Muscle layer of duodenum (tissue), 2 donors: ENCODE measurements at regions not wholly inside any gene's neighbourhood (a gene's known extent, or its start where the extent isn't known, plus 50 kb on each side); places are given as distances from the start of the nearest gene placed in this dataset.

Experiments used
- H3K27ac ChIP-seq: one replicate; pipeline ENCODE4 v1.7.0; 2013; ENCODE audit warnings: mild to moderate bottlenecking, low read length
- H3K27me3 ChIP-seq: one replicate; pipeline ENCODE4 v1.7.0; 2013; ENCODE audit warnings: low read depth, mild to moderate bottlenecking, control low read depth, low read length
- H3K36me3 ChIP-seq, 2 donors: one replicate each; pipeline ENCODE4 v1.7.0; 2013; ENCODE audit warnings: low read length in 2 of 2, control low read depth in 1 of 2, mild to moderate bottlenecking in 1 of 2; ENCODE audit not compliant: insufficient read depth in 2 of 2, control insufficient read depth in 1 of 2
- H3K4me1 ChIP-seq, 2 donors: one replicate each; pipeline ENCODE4 v1.7.0; 2013; ENCODE audit warnings: low read length in 2 of 2, mild to moderate bottlenecking in 2 of 2, control low read depth in 1 of 2, moderate library complexity in 1 of 2; ENCODE audit not compliant: insufficient read depth in 2 of 2, control insufficient read depth in 1 of 2
- H3K4me3 ChIP-seq, 2 donors: one replicate each; pipeline ENCODE4 v1.7.0; 2013; ENCODE audit warnings: low read length in 2 of 2, low read depth in 1 of 2, mild to moderate bottlenecking in 1 of 2
- H3K9me3 ChIP-seq, 2 donors: one replicate each; pipeline ENCODE4 v1.7.0; 2013; ENCODE audit warnings: low read length in 2 of 2, control low read depth in 1 of 2, mild to moderate bottlenecking in 1 of 2; ENCODE audit not compliant: control insufficient read depth in 1 of 2
- donor health status: healthy.

- H3K4me3 ChIP-seq, result no peak overlapping the region
- no peaks in the 10 kb centered on the region for H3K36me3 ChIP-seq
- no peak overlapping the region for H3K27ac ChIP-seq
- H3K4me1 ChIP-seq, result no peaks in the 10 kb centered on the region
- H3K27me3 ChIP-seq, result no peaks in the 10 kb centered on the region
- H3K9me3 ChIP-seq, result no peaks in the 10 kb centered on the region
Observed at GRCh38 chr14:62098357-62098756, 336.1 kb downstream of the SNAPC1 start.

DNA sequence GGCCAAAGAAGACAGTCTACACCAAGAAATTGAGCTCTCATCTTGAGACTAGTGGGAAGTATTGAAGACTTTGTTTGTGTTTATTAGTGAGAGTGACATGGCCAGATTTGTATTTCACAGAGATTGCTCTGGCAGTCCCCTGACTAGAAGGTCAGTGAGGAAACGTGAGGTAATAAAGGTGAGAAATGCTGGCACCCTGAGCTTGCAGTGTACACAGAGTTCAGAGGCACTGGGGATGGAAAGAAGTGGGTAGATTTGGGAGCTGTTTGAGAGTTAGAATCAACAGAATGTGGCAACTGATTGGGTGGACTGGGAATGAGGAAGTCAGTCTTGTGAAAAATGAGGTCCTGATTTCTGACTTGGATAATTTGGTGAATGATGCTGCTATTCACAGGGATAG lies 336.9 kb downstream of the SNAPC1 start:
- Histone ChIP-seq H3K4me3 (no peak overlapping the region), H3K36me3 (no peaks in the 10 kb centered on the region), H3K27ac (no peak overlapping the region), H3K9me3 (no peaks in the 10 kb centered on the region), H3K27me3 (no peaks in the 10 kb centered on the region), H3K4me1 (no peaks in the 10 kb centered on the region)

DNA sequence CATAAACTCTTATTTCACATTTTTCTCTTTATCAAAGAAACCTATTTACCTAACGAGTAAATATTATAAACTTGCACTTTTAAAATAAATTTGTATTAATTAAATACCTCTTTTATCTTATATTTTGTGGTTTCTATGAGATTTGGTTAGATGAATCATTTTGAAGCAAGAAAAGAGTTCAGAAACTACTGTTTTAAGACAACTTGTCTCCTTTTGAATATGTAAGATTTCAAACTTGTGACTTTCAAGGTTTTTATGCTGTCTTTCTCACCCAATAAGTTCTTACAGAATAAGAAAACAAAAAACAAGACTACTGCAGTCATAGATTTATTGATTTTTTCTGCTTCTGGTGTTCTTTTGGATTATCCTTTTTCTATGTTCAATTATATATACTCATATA lies 339.0 kb downstream of the SNAPC1 start:
- no peaks in the 10 kb centered on the region for H3K9me3 ChIP-seq
- H3K27ac ChIP-seq, result no peak overlapping the region
- no peaks in the 10 kb centered on the region for H3K36me3 ChIP-seq
- H3K27me3 ChIP-seq, result no peaks in the 10 kb centered on the region
- no peak overlapping the region for H3K4me3 ChIP-seq
- no peaks in the 10 kb centered on the region for H3K4me1 ChIP-seq

GRCh38 chr14:62101673-62102348 lies 339.6 kb downstream of the SNAPC1 start:
- H3K36me3 ChIP-seq, result no peaks in the 10 kb centered on the region
- H3K4me3 ChIP-seq, result no peak overlapping the region
- H3K4me1 ChIP-seq, result no peaks in the 10 kb centered on the region
- no peaks in the 10 kb centered on the region for H3K9me3 ChIP-seq
- H3K27ac ChIP-seq, result no peak overlapping the region
- no peaks in the 10 kb centered on the region for H3K27me3 ChIP-seq

GRCh38 chr14:62102349-62102725 lies 340.1 kb downstream of the SNAPC1 start:
- Histone ChIP-seq H3K4me3 (no peak overlapping the region), H3K4me1 (no peaks in the 10 kb centered on the region), H3K27ac (no peak overlapping the region), H3K9me3 (no peaks in the 10 kb centered on the region), H3K36me3 (no peaks in the 10 kb centered on the region), H3K27me3 (no peaks in the 10 kb centered on the region)

GRCh38 chr14:62103464-62103863 lies 341.2 kb downstream of the SNAPC1 start:
- H3K4me1 ChIP-seq, result no peaks in the 10 kb centered on the region
- no peaks in the 10 kb centered on the region for H3K27me3 ChIP-seq
- H3K9me3 ChIP-seq, result no peaks in the 10 kb centered on the region
- no peak overlapping the region for H3K27ac ChIP-seq
- H3K4me3 ChIP-seq, result no peak overlapping the region
- H3K36me3 ChIP-seq, result no peaks in the 10 kb centered on the region

DNA sequence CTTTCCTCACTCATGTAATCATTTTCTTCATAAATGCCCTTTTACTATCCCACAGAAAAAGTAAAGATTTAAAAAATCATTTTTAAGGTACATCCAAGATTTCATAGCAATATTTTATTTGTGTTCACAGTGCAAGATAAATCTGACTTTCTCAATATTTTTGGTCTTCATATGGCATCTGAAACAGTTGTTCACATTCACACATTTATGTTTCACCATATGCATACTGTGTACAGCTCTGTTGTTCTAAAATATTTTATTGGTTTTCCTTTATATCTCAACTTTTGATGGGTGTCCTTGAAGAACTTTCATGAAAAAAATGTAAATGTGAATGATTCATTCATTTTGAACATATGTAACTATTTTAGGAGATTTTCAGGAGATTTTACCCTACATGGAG lies 348.7 kb downstream of the SNAPC1 start:
- Histone ChIP-seq H3K27me3 (no peaks in the 10 kb centered on the region), H3K4me1 (no peaks in the 10 kb centered on the region), H3K27ac (no peak overlapping the region), H3K36me3 (no peaks in the 10 kb centered on the region), H3K4me3 (no peak overlapping the region), H3K9me3 (no peaks in the 10 kb centered on the region)

GRCh38 chr14:62117010-62117750 lies 355.0 kb downstream of the SNAPC1 start:
- Histone ChIP-seq H3K4me3 (peak overlapping the region; percentile 30 to 56), H3K36me3 (no peaks in the 10 kb centered on the region), H3K9me3 (no peaks in the 10 kb centered on the region), H3K27me3 (peaks cover 9% of the 10 kb centered on the region), H3K27ac (no peak overlapping the region), H3K4me1 (peaks cover 0 to 14% of the 10 kb centered on the region in 2 donors)

- peaks cover 9% of the 10 kb centered on the region for H3K27me3 ChIP-seq
- peaks cover 0 to 14% of the 10 kb centered on the region in 2 donors for H3K4me1 ChIP-seq
- H3K4me3 ChIP-seq, result peak overlapping the region; percentile 30 to 56
- H3K27ac ChIP-seq, result no peak overlapping the region
- no peaks in the 10 kb centered on the region for H3K36me3 ChIP-seq
- no peaks in the 10 kb centered on the region for H3K9me3 ChIP-seq
Observed at GRCh38 chr14:62117751-62118105, 355.5 kb downstream of the SNAPC1 start.

GRCh38 chr14:62118461-62118860 lies 356.2 kb downstream of the SNAPC1 start:
- peaks cover 9% of the 10 kb centered on the region for H3K27me3 ChIP-seq
- no peaks in the 10 kb centered on the region for H3K9me3 ChIP-seq
- H3K36me3 ChIP-seq, result no peaks in the 10 kb centered on the region
- H3K4me1 ChIP-seq, result peaks cover 0 to 14% of the 10 kb centered on the region in 2 donors
- H3K27ac ChIP-seq, result no peak overlapping the region
- H3K4me3 ChIP-seq, result no peak overlapping the region

DNA sequence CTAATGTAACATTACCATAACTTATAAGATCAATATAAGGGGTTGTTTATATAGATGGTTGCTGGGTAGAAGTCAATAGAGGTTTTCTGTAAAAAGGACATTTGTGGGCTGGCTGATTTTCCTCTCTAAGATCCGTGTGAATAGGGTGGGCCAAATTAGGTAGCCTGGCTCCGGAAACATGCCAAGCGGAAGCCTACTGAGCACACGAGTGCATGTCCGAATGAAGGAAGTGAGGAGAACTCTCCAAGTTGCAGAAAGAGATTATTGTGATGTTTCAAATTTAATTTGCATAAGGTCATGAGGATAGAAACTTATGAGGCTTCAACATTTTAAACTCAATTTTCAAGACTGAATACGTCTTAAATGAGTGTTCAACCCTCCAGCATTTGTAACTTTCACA lies 356.7 kb downstream of the SNAPC1 start:
- no peak overlapping the region for H3K27ac ChIP-seq
- no peak overlapping the region for H3K4me3 ChIP-seq
- H3K4me1 ChIP-seq, result peaks cover 0 to 14% of the 10 kb centered on the region in 2 donors
- H3K36me3 ChIP-seq, result no peaks in the 10 kb centered on the region
- no peaks in the 10 kb centered on the region for H3K9me3 ChIP-seq
- H3K27me3 ChIP-seq, result peaks cover 9% of the 10 kb centered on the region

DNA sequence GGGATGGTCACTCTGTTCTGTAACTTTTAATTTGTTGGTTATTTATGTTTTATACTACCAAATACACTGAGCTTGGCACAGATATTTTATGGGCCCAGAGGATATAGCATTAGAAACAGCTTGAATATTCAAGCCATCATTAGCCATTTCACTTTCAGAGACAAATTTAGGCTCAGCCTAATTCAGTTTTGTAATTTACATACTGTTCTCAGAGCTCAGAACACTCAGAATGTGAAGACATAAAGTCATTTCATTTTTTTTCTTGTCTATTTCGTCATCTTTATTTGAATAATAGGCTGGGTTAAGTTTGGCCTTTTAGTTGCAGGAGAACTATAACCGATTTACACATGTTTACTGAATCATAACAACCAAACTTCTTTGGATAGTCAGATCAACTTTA lies 361.7 kb downstream of the SNAPC1 start:
- no peaks in the 10 kb centered on the region for H3K4me1 ChIP-seq
- H3K27ac ChIP-seq, result no peak overlapping the region
- no peak overlapping the region for H3K4me3 ChIP-seq
- no peaks in the 10 kb centered on the region for H3K27me3 ChIP-seq
- H3K36me3 ChIP-seq, result no peaks in the 10 kb centered on the region
- H3K9me3 ChIP-seq, result no peaks in the 10 kb centered on the region
